ENCODE measurements at regions not wholly inside any gene's neighbourhood (a gene's known extent, or its start where the extent isn't known, plus 50 kb on each side); places are given as distances from the start of the nearest gene placed in this dataset.
"Not testable (repeated sequence)": the region's sequence is repeated elsewhere in the genome, so short reads cannot be mapped to it uniquely, and the experiment has no call there.

- Mint-ChIP-seq H3K36me3 (ENCODE audit: low read depth) (peaks cover 41% of the 10 kb centered on the region), H3K27me3 (ENCODE audit: low read depth) (no peaks in the 10 kb centered on the region)
- intact Hi-C loops (cut with micrococcal nuclease): no loop called here
Observed at GRCh38 chr19:20423381-20424197, 142.0 kb downstream of the ZNF737 start.

DNA sequence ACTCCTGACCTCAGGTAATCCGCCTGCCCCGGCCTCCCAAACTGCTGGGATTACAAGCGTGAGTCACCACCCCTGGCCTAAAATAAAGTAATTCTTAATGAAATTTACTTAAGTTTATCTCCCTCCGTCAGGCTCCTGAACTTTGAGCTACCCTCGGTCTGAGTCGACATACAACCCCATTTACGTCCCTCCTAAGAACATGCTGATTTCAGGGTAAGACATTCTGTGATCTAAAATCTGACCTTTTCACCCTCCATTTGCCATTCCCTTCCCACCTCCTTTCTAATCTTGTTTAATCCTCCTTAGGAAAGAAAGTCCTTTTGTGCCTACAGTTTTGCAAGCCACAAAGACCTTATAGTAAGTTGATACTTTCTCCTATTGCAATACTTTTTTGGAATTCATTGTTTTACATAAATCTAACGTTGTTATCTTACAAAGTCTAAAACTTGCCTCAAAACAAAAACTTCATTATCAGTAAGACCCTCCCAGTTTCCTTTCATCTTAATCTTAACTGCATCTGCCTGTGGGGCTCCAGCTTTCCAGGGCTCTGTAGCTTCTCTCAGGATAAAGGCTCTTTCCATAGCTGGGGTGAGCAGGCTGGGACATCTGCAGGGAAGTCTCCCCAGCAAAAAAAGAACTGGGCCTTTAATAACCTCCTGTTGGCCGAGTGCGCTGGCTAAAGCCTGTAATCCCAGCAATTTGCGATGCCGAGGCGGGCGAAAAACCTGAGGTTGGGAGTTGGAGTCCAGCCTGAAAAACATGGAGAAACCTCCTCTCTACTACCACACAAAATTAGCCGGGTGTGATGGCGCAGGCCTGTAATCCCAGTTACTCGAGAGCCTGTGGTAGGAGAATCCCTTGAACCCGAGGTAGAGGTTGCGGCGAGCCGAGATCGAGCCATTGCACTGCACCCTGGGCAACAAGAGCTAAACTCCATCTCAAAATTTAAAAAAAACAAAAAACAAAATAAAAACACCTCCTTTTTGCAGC lies 143.1 kb downstream of the ZNF737 start:
- Mint-ChIP-seq H3K27me3 (ENCODE audit: low read depth) (no peaks in the 10 kb centered on the region), H3K27ac (no peak overlapping the region), H3K36me3 (ENCODE audit: low read depth) (peaks cover 50% of the 10 kb centered on the region), H3K4me3 (ENCODE audit: low read depth) (no peak overlapping the region), H3K9me3 (peaks cover 46% of the 10 kb centered on the region), H3K4me1 (ENCODE audit: low read depth) (peaks cover 2% of the 10 kb centered on the region)
- no peak for DNase-seq (ENCODE audit: low spot score)
- intact Hi-C loops (cut with micrococcal nuclease): no loop called here

More at GRCh38 chr19:20423381-20424197, 142.0 kb downstream of the ZNF737 start:
- Mint-ChIP-seq H3K4me3 (ENCODE audit: low read depth) (peak overlapping the region; percentile 96), H3K4me1 (ENCODE audit: low read depth) (peaks cover 2% of the 10 kb centered on the region), H3K27ac (peak overlapping the region; percentile 98), H3K9me3 (peaks cover 39% of the 10 kb centered on the region)
- DNase-seq (ENCODE audit: low spot score): peak; percentile 11

GRCh38 chr19:20416661-20417060 lies 148.9 kb downstream of the ZNF737 start:
- Mint-ChIP-seq H3K36me3 (ENCODE audit: low read depth) (peaks cover 80% of the 10 kb centered on the region), H3K9me3 (peaks cover 68% of the 10 kb centered on the region), H3K4me3 (ENCODE audit: low read depth) (no peak overlapping the region), H3K27me3 (ENCODE audit: low read depth) (no peaks in the 10 kb centered on the region), H3K4me1 (ENCODE audit: low read depth) (no peaks in the 10 kb centered on the region), H3K27ac (no peak overlapping the region)
- no peak for DNase-seq (ENCODE audit: low spot score)
- intact Hi-C loops (cut with micrococcal nuclease): no loop called here

DNA sequence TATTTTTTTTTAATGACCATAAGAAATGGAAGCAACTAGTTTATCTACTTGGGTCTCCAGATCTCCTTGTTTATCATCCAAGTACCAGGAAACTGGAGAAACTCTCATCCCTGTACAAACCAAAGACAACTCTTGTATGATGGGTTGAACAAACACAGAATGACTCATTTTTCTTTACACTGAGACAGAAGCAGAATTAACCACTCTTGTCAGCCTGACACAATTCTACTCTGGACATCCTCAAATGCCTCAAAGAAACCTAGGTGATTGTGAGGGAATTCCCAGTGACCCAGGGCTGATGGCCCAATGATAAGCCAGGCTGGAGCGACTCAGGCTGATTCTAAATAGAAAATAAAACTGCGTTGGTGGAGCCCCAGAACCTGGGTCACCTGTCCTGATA lies 151.5 kb downstream of the ZNF737 start:
- H3K4me1 Mint-ChIP-seq (ENCODE audit: low read depth): no peaks in the 10 kb centered on the region
- H3K27me3 Mint-ChIP-seq (ENCODE audit: low read depth): no peaks in the 10 kb centered on the region
- peaks cover 66% of the 10 kb centered on the region for H3K9me3 Mint-ChIP-seq
- H3K4me3 Mint-ChIP-seq (ENCODE audit: low read depth): no peak overlapping the region
- intact Hi-C loops (cut with micrococcal nuclease): no loop called here
- H3K27ac Mint-ChIP-seq: no peak overlapping the region
- H3K36me3 Mint-ChIP-seq (ENCODE audit: low read depth): peaks cover 72% of the 10 kb centered on the region
- DNase-seq (ENCODE audit: low spot score): no peak

DNA sequence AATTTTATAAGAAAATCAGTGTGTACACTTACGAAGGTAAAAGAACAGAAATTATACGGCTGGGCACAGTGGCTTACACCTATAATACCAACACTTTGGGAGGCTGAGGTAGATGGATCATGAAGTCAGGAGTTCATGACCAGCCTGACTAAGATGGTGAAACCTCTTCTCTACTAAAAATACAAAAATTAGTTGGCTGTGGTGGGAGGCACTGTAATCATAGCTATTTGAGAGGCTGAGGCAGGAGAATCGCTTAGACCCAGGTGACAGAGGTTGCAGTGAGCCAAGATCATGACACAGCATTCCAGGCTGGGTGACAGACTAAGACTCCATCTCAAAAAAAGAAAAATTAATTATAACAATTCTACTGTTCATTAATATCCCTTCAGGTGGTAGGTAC lies 151.9 kb downstream of the ZNF737 start:
- Mint-ChIP-seq H3K4me3 (ENCODE audit: low read depth) (no peak overlapping the region), H3K4me1 (ENCODE audit: low read depth) (no peaks in the 10 kb centered on the region), H3K27me3 (ENCODE audit: low read depth) (no peaks in the 10 kb centered on the region), H3K27ac (no peak overlapping the region), H3K9me3 (peaks cover 65% of the 10 kb centered on the region), H3K36me3 (ENCODE audit: low read depth) (peaks cover 73% of the 10 kb centered on the region)
- DNase-seq (ENCODE audit: low spot score): no peak
- intact Hi-C loops (cut with micrococcal nuclease): no loop called here

GRCh38 chr19:20412846-20413245 lies 152.7 kb downstream of the ZNF737 start:
- Mint-ChIP-seq H3K27me3 (ENCODE audit: low read depth) (no peaks in the 10 kb centered on the region), H3K4me1 (ENCODE audit: low read depth) (no peaks in the 10 kb centered on the region), H3K36me3 (ENCODE audit: low read depth) (peaks cover 73% of the 10 kb centered on the region), H3K4me3 (ENCODE audit: low read depth) (no peak overlapping the region), H3K9me3 (peaks cover 66% of the 10 kb centered on the region), H3K27ac (no peak overlapping the region)
- DNase-seq (ENCODE audit: low spot score): no peak
- intact Hi-C loops (cut with micrococcal nuclease): no loop called here

DNA sequence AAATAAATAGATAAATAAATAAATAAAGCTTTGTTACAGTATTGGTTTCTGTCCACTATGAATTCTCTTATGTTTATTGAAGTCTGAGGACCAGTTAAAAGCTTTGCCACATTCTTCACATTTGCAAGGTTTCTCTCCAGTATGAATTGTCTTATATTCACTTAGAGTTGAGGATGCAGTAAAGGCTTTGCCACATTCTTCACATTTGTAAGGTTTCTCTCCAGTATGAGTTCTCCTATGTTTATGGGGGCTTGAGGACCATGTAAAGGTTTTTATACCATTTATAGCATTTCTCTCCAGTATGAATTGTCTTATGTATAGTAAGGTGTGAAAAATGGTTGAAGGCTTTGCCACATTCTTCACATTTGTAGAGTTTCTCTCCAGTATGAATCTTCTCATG lies 168.3 kb downstream of the ZNF737 start:
- Mint-ChIP-seq H3K27me3 (ENCODE audit: low read depth) (no peaks in the 10 kb centered on the region), H3K27ac (no peak overlapping the region), H3K9me3 (peaks cover 44% of the 10 kb centered on the region), H3K4me3 (ENCODE audit: low read depth) (no peak overlapping the region), H3K4me1 (ENCODE audit: low read depth) (no peaks in the 10 kb centered on the region), H3K36me3 (ENCODE audit: low read depth) (peaks cover 28% of the 10 kb centered on the region)
- no peak for DNase-seq (ENCODE audit: low spot score)
- intact Hi-C loops (cut with micrococcal nuclease): no loop called here

GRCh38 chr19:20388706-20389225 lies 176.8 kb downstream of the ZNF737 start:
- Mint-ChIP-seq H3K4me3 (ENCODE audit: low read depth) (no peak overlapping the region), H3K4me1 (ENCODE audit: low read depth) (no peaks in the 10 kb centered on the region), H3K27ac (no peak overlapping the region), H3K9me3 (peaks cover 67% of the 10 kb centered on the region), H3K36me3 (ENCODE audit: low read depth) (peaks cover 2% of the 10 kb centered on the region), H3K27me3 (ENCODE audit: low read depth) (no peaks in the 10 kb centered on the region)
- intact Hi-C loops (cut with micrococcal nuclease): no loop called here
- no peak for DNase-seq (ENCODE audit: low spot score)

- H3K9me3 Mint-ChIP-seq: peaks cover 68% of the 10 kb centered on the region
- H3K4me3 Mint-ChIP-seq (ENCODE audit: low read depth): no peak overlapping the region
- intact Hi-C loops (cut with micrococcal nuclease): no loop called here
Observed at GRCh38 chr19:20385061-20385460, 180.5 kb downstream of the ZNF737 start.

DNA sequence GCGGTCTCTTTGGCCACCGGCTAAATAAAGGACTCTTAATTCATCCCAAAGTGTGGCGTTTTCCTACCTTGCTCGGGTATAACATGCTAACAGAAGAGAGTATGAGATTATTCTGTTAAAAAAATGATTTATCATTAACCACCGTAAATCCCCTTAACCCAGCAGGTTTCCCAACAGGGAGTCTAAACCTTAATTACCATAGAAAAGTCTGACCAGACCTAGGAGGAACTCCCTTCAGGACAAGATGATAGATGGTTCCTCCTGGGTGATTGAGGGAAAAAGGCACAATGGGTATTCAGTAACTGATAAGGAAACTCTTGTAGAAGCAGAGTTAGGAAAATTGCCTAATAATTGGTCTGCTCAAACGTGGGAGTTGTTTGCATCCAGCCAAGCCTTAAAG lies 193.7 kb downstream of the ZNF737 start:
- Mint-ChIP-seq H3K27ac (no peak overlapping the region), H3K27me3 (ENCODE audit: low read depth) (no peaks in the 10 kb centered on the region), H3K9me3 (peaks cover 80% of the 10 kb centered on the region), H3K36me3 (ENCODE audit: low read depth) (peaks cover 2% of the 10 kb centered on the region), H3K4me1 (ENCODE audit: low read depth) (no peaks in the 10 kb centered on the region), H3K4me3 (ENCODE audit: low read depth) (no peak overlapping the region)
- intact Hi-C loops (cut with micrococcal nuclease): no loop called here
- no peak for DNase-seq (ENCODE audit: low spot score)

More at GRCh38 chr19:20385061-20385460, 180.5 kb downstream of the ZNF737 start:
- H3K27me3 Mint-ChIP-seq (ENCODE audit: low read depth): no peaks in the 10 kb centered on the region
- H3K4me1 Mint-ChIP-seq (ENCODE audit: low read depth): no peaks in the 10 kb centered on the region
- no peak for DNase-seq (ENCODE audit: low spot score)
- H3K36me3 Mint-ChIP-seq (ENCODE audit: low read depth): peaks cover 2% of the 10 kb centered on the region
- H3K27ac Mint-ChIP-seq: no peak overlapping the region

- peaks cover 80% of the 10 kb centered on the region for H3K9me3 Mint-ChIP-seq
- H3K27me3 Mint-ChIP-seq (ENCODE audit: low read depth); DNase-seq (ENCODE audit: low spot score); H3K27ac Mint-ChIP-seq; H3K4me3 Mint-ChIP-seq (ENCODE audit: low read depth); H3K4me1 Mint-ChIP-seq (ENCODE audit: low read depth); intact Hi-C loops (cut with micrococcal nuclease); H3K36me3 Mint-ChIP-seq (ENCODE audit: low read depth): not testable (repeated sequence)
Observed at GRCh38 chr19:20371304-20371703, 194.3 kb downstream of the ZNF737 start.

DNA sequence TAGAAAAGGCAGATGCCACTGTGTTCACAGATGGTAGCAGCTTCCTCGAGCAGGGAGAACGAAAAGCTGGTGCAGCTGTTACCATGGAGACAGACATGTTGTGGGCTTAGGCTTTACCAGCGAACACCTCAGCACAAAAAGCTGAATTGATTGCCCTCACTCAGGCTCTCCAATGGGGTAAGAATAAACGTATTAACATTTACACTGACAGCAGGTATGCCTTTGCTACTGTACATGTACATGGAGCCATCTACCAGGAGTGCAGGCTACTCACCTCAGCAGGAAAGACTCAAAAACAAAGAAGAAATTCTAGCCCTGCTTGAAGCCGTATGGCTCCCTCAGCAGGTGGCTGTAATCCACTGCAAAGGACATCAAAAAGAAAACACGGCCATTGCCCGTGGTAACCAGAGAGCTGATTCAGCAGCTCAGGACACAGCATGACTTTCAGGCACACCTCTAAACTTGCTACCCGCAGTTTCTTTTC lies 197.7 kb downstream of the ZNF737 start:
- Mint-ChIP-seq H3K27me3 (ENCODE audit: low read depth) (no peaks in the 10 kb centered on the region), H3K4me3 (ENCODE audit: low read depth) (no peak overlapping the region), H3K9me3 (peaks cover 82% of the 10 kb centered on the region), H3K36me3 (ENCODE audit: low read depth) (peaks cover 2% of the 10 kb centered on the region), H3K4me1 (ENCODE audit: low read depth) (no peaks in the 10 kb centered on the region), H3K27ac (no peak overlapping the region)
- no peak for DNase-seq (ENCODE audit: low spot score)
- intact Hi-C loops (cut with micrococcal nuclease): no loop called here
